WTC11 (cell line): ENCODE measurements at regions not wholly inside any gene's neighbourhood (a gene's known extent, or its start where the extent isn't known, plus 50 kb on each side); places are given as distances from the start of the nearest gene placed in this dataset.

Source experiments
- ATAC-seq: fragments of 200-7000 bp; cut with Tn5 transposase; 2 replicates; pipeline ENCODE4 v1.10.0; 2021; ENCODE audit warnings: mild to moderate bottlenecking, moderate library complexity
- CTCF ChIA-PET: fragments of 300-600 bp; sonication (Branson Sonifier 250); formaldehyde crosslinking; loops from one replicate; lab custom pipeline; 2021; ENCODE audit warnings: antibody characterized with exemption; lab: Charles Lee
- POLR2A ChIA-PET: fragments of 350-600 bp; sonication (Branson Sonifier 250); formaldehyde crosslinking; loops from one replicate; lab custom pipeline; 2021; ENCODE audit warnings: antibody characterized with exemption; lab: Charles Lee
- DNase-seq: peaks from one replicate; pipeline ENCODE4 v3.0.0; 2021; ENCODE audit warnings: low spot score
- H3K27ac Mint-ChIP-seq: 2 replicates; pipeline ENCODE4 v1.8.0; 2021; ENCODE audit warnings: mixed read lengths
- H3K27me3 Mint-ChIP-seq: 2 replicates; pipeline ENCODE4 v1.8.0; 2021; ENCODE audit warnings: low read depth, mild to moderate bottlenecking, moderate library complexity, mixed read lengths
- H3K36me3 Mint-ChIP-seq: 2 replicates; pipeline ENCODE4 v1.8.0; 2021; ENCODE audit warnings: mixed read lengths
- H3K4me1 Mint-ChIP-seq: 2 replicates; pipeline ENCODE4 v1.8.0; 2022; ENCODE audit warnings: mixed read lengths
- H3K4me3 Mint-ChIP-seq: 2 replicates; pipeline ENCODE4 v1.8.0; 2021; ENCODE audit warnings: mild to moderate bottlenecking, moderate library complexity, mixed read lengths
- H3K9me3 Mint-ChIP-seq: 2 replicates; pipeline ENCODE4 v1.8.0; 2021; ENCODE audit warnings: mixed read lengths
- ATF1 ChIP-seq: sonication (generic); formaldehyde crosslinking; IDR thresholded peaks from 2 replicates; pipeline ENCODE4 v1.8.1; 2023; ENCODE audit warnings: mild to moderate bottlenecking, moderate library complexity, missing genetic modification reagents
- ATF2 ChIP-seq: sonication (generic); formaldehyde crosslinking; IDR thresholded peaks from 2 replicates; pipeline ENCODE4 v1.8.1; 2022; ENCODE audit warnings: low read depth, missing genetic modification reagents, borderline replicate concordance
- FOXJ3 ChIP-seq: sonication (generic); formaldehyde crosslinking; IDR thresholded peaks from 2 replicates; pipeline ENCODE4 v1.9.0; 2021; ENCODE audit warnings: missing genetic modification reagents, mild to moderate bottlenecking, borderline replicate concordance
- FOXK1 ChIP-seq: sonication (generic); formaldehyde crosslinking; IDR thresholded peaks from 2 replicates; pipeline ENCODE4 v1.8.0; 2022; ENCODE audit warnings: mild to moderate bottlenecking, moderate library complexity, missing genetic modification reagents
- GTF2I ChIP-seq: fragments of 250-450 bp; sonication (Bioruptor Pico); conservative IDR thresholded peaks from 2 replicates; pipeline ENCODE4 v1.4.0; 2021; ENCODE audit warnings: mild to moderate bottlenecking
- JAZF1 ChIP-seq: fragments of 250-450 bp; sonication (Bioruptor Pico); IDR thresholded peaks from 2 replicates; pipeline ENCODE4 v1.9.0; 2021; ENCODE audit warnings: moderate library complexity, mild to moderate bottlenecking, inconsistent platforms
- KAT7 ChIP-seq: sonication (generic); formaldehyde crosslinking; IDR thresholded peaks from 2 replicates; pipeline ENCODE4 v1.8.1; 2023; ENCODE audit warnings: missing genetic modification reagents, mild to moderate bottlenecking, borderline replicate concordance
- NR3C1 ChIP-seq: sonication (generic); formaldehyde crosslinking; conservative IDR thresholded peaks from 2 replicates; pipeline ENCODE4 v1.8.1; 2023; ENCODE audit warnings: low read depth, mild to moderate bottlenecking, missing genetic modification reagents
- PRDM15 ChIP-seq: sonication (generic); formaldehyde crosslinking; IDR thresholded peaks from 2 replicates; pipeline ENCODE4 v1.8.0; 2022; ENCODE audit warnings: missing genetic modification reagents
- SOX15 ChIP-seq: fragments of 250-450 bp; sonication (Bioruptor Pico); IDR thresholded peaks from 2 replicates; pipeline ENCODE4 v1.9.0; 2021; ENCODE audit warnings: mild to moderate bottlenecking
- SP1 ChIP-seq: sonication (generic); formaldehyde crosslinking; conservative IDR thresholded peaks from 2 replicates; pipeline ENCODE4 v1.8.1; 2022; ENCODE audit warnings: missing genetic modification reagents
- TP53 ChIP-seq: sonication (generic); formaldehyde crosslinking; IDR thresholded peaks from 2 replicates; pipeline ENCODE4 v1.8.1; 2023; ENCODE audit warnings: mild to moderate bottlenecking, missing genetic modification reagents
- ZNF396 ChIP-seq: fragments of 250-450 bp; sonication (Bioruptor Pico); IDR thresholded peaks from 2 replicates; pipeline ENCODE4 v1.8.0; 2021; ENCODE audit warnings: mild to moderate bottlenecking, moderate library complexity, borderline replicate concordance
- TF ChIP-seq, protein P1 (sequence below): fragments of 250-450 bp; sonication (Bioruptor Pico); IDR thresholded peaks from 2 replicates; pipeline ENCODE4 v1.9.0; 2021; ENCODE audit warnings: moderate library complexity, mild to moderate bottlenecking, inconsistent platforms, borderline replicate concordance
- TF ChIP-seq, protein P2 (sequence below): fragments of 250-450 bp; sonication (Bioruptor Pico); IDR thresholded peaks from 2 replicates; pipeline ENCODE4 v1.9.0; 2021; ENCODE audit warnings: mild to moderate bottlenecking

- no peaks in the 10 kb centered on the region for H3K9me3 Mint-ChIP-seq
- ChIA-PET CTCF (interaction anchor here (0.7 kb wide), 1 partner anchor 182 kb away, joined by 4 read pairs; no protein-coding TSS in a partner anchor), POLR2A (no interaction called here)
- ATAC-seq, result peak; percentile 98
- H3K4me1 Mint-ChIP-seq, result no peaks in the 10 kb centered on the region
- no peak overlapping the region for H3K4me3 Mint-ChIP-seq
- H3K27ac Mint-ChIP-seq, result no peak overlapping the region
- TF ChIP-seq, protein P1, sequence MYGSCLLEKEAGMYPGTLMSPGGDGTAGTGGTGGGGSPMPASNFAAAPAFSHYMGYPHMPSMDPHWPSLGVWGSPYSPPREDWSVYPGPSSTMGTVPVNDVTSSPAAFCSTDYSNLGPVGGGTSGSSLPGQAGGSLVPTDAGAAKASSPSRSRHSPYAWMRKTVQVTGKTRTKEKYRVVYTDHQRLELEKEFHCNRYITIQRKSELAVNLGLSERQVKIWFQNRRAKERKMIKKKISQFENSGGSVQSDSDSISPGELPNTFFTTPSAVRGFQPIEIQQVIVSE (CRISPR knock-in tag), result no peak
- TF ChIP-seq SOX15 (CRISPR knock-in tag), result no peak
- TF ChIP-seq, all 79 proteins: peak for 0
- Mint-ChIP-seq H3K36me3 (no peaks in the 10 kb centered on the region), H3K27me3 (no peaks in the 10 kb centered on the region)
- peak; percentile 13 for DNase-seq
Observed at GRCh38 chr6:94902974-94903628, 674.2 kb upstream of the MANEA start.

- no peak overlapping the region for H3K4me3 Mint-ChIP-seq
- peaks cover 3% of the 10 kb centered on the region for H3K4me1 Mint-ChIP-seq
- DNase-seq (no peak), ATAC-seq (no peak)
- H3K9me3 Mint-ChIP-seq, result no peaks in the 10 kb centered on the region
- no peak overlapping the region for H3K27ac Mint-ChIP-seq
- no peaks in the 10 kb centered on the region for H3K27me3 Mint-ChIP-seq
- no peaks in the 10 kb centered on the region for H3K36me3 Mint-ChIP-seq
- TF ChIP-seq TP53 (CRISPR knock-in tag), result no peak
- no peak for TF ChIP-seq GTF2I (CRISPR knock-in tag)
- TF ChIP-seq PRDM15, result no peak
- POLR2A ChIA-PET, result no interaction called here
- CTCF ChIA-PET, result no interaction called here
Observed at GRCh38 chr6:94899191-94899590, 678.1 kb upstream of the MANEA start.

- TF ChIP-seq, protein P2, sequence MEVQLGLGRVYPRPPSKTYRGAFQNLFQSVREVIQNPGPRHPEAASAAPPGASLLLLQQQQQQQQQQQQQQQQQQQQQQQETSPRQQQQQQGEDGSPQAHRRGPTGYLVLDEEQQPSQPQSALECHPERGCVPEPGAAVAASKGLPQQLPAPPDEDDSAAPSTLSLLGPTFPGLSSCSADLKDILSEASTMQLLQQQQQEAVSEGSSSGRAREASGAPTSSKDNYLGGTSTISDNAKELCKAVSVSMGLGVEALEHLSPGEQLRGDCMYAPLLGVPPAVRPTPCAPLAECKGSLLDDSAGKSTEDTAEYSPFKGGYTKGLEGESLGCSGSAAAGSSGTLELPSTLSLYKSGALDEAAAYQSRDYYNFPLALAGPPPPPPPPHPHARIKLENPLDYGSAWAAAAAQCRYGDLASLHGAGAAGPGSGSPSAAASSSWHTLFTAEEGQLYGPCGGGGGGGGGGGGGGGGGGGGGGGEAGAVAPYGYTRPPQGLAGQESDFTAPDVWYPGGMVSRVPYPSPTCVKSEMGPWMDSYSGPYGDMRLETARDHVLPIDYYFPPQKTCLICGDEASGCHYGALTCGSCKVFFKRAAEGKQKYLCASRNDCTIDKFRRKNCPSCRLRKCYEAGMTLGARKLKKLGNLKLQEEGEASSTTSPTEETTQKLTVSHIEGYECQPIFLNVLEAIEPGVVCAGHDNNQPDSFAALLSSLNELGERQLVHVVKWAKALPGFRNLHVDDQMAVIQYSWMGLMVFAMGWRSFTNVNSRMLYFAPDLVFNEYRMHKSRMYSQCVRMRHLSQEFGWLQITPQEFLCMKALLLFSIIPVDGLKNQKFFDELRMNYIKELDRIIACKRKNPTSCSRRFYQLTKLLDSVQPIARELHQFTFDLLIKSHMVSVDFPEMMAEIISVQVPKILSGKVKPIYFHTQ (CRISPR knock-in tag), result no peak
- TF ChIP-seq NR3C1 (CRISPR knock-in tag), result no peak
- TF ChIP-seq SP1, result no peak
- TF ChIP-seq ATF1, result no peak
- TF ChIP-seq ATF2 (CRISPR knock-in tag), result no peak
- TF ChIP-seq KAT7 (CRISPR knock-in tag), result no peak
- no peak for TF ChIP-seq JAZF1
- TF ChIP-seq FOXJ3 (CRISPR knock-in tag), result no peak
- no peak for TF ChIP-seq ZNF396 (CRISPR knock-in tag)
- no peak for TF ChIP-seq FOXK1
- ChIA-PET POLR2A (no interaction called here), CTCF (no interaction called here)
- no peak overlapping the region for H3K4me3 Mint-ChIP-seq
- H3K4me1 Mint-ChIP-seq, result peaks cover 8% of the 10 kb centered on the region
- H3K27me3 Mint-ChIP-seq, result no peaks in the 10 kb centered on the region
- no peaks in the 10 kb centered on the region for H3K9me3 Mint-ChIP-seq
- DNase-seq, result no peak
- H3K27ac Mint-ChIP-seq, result peak overlapping the region; percentile 29
- H3K36me3 Mint-ChIP-seq, result no peaks in the 10 kb centered on the region
- peak; percentile 46; the same call in 1 of the 2 replicates for ATAC-seq
Observed at GRCh38 chr6:94894300-94894699, 683.0 kb upstream of the MANEA start.
